T-helper 9 cell (primary cell): ENCODE measurements at regions not wholly inside any gene's neighbourhood (a gene's known extent, or its start where the extent isn't known, plus 50 kb on each side); places are given as distances from the start of the nearest gene placed in this dataset.

Experiments
- DNase-seq: peaks from one replicate; pipeline ENCODE4 v3.0.0-alpha.2; 2020

GRCh38 chr2:425947-426346 is 138.1 kb upstream of the ALKAL2 start:
- DNase-seq: no peak

DNA sequence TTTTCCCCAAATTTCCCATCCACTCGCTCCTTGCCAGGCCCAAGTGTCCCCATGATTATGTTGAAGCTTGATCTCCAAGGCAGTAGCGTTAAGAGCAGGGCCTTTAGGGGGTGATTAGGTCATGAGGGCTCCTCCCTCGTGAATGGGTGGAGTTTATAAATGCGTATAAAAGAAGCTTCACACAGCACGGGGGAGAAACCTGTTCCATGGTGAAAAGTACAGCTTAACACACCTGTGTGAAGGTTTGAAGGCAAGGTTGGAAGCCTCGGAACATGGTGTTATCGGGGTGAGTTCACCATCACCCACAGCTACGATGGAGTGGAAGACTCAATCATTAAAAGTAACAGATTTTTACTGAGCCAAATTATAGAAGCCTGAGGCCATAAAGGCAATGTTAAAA is 137.4 kb upstream of the ALKAL2 start:
- no peak for DNase-seq

DNA sequence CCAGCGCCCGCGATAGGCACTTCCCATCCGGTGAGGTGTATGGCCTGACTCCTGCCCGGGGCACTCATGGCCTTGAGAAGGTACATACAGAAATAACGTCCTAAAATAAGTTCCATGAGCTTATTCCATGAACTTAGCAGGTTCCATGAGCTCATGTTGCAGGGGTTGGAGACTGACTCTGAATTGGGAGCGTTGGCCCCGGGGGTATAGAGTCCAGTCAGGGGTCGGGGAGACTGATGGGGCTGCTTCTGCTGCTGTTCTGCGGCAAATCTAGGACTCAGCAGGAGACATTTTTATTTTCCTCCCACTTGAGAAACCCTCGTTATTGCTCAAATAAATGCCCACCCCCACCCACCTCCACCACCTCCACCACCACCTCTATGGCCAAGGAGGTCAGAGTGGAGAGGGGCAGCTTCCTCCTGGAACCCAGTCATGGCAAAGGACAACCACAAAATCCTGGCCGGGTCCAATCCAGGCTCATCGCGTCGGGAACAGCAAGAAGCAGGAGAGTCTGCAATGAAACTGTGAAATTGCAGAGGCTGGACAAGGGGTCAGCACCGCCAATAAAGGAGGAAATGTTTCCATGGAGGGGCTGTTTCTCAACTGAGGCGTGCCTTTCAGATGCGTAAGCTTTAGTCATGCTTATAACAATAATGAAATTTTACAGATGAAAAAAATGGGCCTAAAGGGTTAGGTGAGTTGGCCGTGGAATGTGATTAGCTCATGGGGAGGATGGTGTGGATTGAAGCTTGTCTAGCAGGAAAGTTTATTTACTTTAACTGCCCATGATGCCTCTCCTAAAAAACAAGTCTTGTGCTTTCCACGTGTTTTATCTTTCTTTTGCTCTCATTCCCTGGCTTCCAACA is 136.6 kb upstream of the ALKAL2 start:
- DNase-seq: no peak

DNA sequence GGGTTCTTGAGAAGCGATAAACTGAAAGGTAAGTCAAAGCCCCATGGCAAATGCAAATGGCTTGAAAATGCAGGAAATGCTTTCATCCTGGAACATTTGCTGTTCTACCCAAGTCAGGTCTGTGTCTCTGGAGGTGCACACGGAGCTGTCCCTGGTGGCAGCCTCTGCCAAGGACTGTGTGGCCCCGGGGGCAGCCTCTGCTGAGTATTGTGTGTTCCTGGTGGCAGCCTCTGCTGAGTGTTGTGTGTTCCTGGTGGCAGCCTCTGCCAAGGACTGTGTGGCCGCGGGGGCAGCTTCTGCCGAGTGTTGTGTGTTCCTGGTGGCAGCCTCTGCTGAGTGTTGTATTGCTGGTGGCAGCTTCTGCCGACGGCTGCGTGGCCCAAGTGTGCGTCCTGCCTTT is 135.6 kb upstream of the ALKAL2 start:
- DNase-seq: no peak

DNA sequence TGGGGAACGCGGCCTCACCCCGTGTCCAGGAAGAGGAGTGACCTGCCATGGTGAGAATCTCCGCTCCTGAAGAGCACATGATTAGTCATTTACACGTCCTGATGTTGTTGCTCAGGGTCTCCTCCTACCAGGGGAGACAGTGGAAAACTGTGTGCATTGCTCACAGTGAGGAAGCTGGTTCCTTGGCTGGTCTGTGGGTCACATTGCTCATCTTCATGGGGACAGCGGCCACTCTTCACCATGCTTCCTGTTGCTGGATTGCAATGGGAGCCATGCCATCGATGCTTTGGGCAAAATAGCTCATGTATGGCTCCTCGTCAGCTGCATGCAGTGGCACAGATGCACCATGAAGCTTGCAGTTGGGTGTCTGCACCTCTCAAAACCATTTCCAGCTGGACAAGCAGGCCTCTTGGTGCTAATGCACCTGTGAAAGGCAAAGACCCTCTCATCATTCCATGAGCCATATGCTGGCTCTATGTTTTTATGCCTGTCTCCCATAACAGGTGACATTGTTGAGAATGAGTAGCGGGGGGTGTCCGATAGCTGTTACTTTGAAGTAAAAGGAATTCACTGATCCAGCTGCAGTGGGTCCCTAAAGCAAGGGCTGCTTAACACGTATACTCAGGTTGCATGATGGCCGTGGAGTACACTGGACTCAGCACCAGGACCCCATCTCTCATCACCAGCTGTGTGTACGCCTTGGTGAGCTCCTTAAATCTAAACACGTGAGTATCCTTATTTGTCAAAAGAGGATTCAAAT is 135.0 kb upstream of the ALKAL2 start:
- no peak for DNase-seq

DNA sequence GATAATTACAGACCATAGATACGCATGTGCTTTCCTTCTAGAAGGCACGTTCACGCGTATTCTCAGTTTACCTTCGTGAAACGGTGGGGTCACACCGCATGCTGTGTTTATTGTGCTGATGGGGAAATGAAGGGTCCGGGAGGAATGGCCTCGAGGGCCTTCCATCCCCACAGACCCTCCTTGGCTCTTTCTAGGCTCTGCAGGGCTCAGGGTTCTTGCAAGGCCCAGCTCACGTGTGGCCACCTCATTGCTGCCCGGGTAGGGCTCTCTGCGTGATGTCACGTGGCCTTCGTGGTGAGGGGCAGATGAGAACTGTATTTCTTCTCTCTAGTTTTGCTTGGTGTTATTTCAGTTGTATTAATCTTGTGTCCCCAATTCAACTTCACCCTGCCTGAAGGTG is 133.5 kb upstream of the ALKAL2 start:
- DNase-seq: no peak

- DNase-seq: no peak
Observed at GRCh38 chr2:419687-420317, 131.9 kb upstream of the ALKAL2 start.

DNA sequence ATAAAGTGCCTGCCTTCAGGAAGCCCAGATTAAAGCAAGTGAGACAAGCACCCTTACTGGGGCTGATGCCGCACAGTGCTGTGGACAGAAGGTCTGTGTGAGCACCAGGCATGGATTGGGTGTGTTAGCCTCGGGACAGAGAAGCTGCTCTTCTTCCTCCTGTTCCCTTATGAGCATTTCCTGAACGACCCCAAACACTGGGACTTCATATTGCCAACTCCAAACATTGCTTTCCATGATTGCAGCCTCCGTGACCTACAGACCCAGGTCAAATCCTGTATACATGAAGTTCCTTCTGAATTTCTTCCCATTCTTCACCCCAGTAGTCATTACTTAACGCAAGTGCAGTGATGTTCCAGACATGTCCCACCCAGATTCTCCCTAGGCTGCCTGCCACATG is 129.8 kb upstream of the ALKAL2 start:
- DNase-seq: no peak

GRCh38 chr2:417006-417405 is 129.1 kb upstream of the ALKAL2 start:
- DNase-seq: no peak

DNA sequence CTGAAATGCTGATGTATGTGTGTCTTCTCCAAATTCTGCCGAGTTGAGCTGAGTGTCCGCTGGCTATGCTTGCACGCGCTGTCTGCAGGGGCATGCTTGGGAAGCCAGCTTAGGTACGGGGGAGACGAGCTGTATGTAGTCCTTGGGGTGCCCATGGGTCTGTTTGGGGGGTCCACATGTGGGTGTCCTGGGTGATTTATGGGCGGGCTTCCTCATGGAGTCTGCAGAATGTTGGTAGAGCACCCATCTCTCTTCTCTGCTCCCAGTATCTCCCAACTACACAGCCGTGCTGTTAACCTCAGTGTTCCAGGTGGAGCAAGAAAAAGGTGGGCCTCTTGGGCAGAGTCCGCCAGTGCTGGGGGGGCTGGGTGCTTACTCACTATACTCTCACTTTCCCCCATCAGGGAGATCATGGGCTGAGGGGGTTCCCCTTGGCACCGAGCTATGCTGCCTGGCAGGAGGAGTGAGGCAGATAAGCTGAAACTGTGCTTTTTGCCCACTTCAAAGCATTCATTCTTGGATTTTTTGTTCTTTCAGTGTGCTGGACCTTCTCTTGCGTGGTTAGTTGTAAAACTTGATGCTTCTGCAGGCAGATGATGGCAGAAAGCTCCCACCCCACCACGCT is 128.2 kb upstream of the ALKAL2 start:
- DNase-seq: no peak

- DNase-seq: no peak
Observed at GRCh38 chr2:409523-409922, 121.6 kb upstream of the ALKAL2 start.

- no peak for DNase-seq
Observed at GRCh38 chr2:407630-408029, 119.7 kb upstream of the ALKAL2 start.

GRCh38 chr2:406876-407275 is 119.0 kb upstream of the ALKAL2 start:
- DNase-seq: no peak

DNA sequence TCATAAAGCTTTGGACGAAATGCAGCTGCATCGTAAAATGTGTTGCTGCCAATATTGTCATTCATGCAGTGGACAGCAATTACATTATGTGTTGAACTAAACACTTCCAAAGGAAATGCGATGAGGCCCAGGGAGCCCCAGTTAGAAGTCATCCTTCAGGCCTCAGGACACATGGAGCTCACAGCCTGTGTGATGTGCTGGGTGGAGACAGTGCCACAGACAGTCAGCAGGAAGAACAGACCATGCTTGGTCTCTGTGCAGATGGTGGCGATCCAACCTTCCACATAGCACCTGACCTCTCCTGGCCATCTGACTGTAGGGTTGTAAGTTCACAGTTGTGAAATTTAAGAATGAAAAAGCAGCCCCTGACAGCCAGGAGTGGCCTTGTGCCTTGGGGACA is 118.3 kb upstream of the ALKAL2 start:
- no peak for DNase-seq

DNA sequence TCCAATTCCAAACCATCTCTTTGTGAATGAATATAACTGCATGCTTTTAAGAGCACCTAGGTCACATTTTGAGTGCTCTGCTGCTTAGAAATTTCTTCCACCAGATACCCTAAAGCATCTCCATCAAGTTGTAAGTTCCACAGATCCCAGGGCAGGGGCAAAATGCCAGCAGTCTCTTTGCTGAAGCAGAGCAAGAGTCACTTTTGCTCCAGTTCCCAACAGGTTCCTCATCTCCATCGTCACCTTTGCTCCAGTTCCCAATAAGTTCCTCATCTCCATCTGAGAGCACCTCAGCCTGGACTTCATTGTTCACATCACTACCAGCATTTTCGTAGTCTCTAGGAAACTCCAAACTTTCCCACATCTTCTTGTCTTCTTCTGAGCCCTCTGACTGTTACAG is 116.7 kb upstream of the ALKAL2 start:
- DNase-seq: no peak

DNA sequence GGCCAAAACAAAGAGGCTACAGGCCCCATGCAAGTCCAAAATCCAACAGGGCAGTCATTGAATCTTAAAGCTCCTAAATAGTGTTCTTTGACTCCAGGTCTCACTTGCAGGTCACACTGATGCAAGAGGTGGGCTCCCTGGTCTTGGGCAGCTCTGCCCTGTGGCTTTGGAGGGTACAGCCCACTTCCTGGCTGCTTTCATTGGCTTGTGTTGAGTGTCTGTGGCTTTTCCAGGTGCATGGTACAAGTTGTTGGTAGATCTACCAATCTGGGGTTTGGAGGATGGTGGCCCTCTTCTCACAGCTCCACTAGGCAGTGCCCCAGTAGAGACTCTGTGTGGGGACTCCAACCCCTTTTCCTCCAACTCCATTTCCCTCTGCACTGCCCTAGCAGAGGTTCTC is 115.8 kb upstream of the ALKAL2 start:
- DNase-seq: no peak

- DNase-seq: no peak
Observed at GRCh38 chr2:402721-403120, 114.8 kb upstream of the ALKAL2 start.

DNA sequence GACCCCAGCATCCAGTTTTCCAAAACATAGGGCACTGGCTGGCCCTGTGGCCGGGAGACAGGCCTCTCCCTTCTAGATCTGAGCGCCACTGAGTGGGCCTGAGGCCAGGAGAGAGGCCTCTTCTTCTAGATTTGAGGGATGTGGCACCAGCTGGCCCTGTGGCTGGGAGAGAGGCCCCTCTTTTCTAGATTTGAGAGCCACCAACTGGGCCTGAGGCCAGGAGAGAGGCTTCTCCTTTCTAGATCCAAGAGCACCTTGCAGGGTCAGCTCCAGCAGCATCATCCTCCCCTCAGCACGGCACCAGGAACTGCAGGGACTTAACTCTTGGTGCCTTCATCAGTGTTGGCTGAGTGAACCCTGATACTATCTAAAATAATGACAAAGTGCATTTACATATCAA is 114.3 kb upstream of the ALKAL2 start:
- DNase-seq: no peak

- no peak for DNase-seq
Observed at GRCh38 chr2:401019-401679, 113.3 kb upstream of the ALKAL2 start.

GRCh38 chr2:397926-398325 is 110.0 kb upstream of the ALKAL2 start:
- DNase-seq: no peak

- no peak for DNase-seq
Observed at GRCh38 chr2:397521-397920, 109.6 kb upstream of the ALKAL2 start.

GRCh38 chr2:396903-397302 is 109.0 kb upstream of the ALKAL2 start:
- DNase-seq: no peak

DNA sequence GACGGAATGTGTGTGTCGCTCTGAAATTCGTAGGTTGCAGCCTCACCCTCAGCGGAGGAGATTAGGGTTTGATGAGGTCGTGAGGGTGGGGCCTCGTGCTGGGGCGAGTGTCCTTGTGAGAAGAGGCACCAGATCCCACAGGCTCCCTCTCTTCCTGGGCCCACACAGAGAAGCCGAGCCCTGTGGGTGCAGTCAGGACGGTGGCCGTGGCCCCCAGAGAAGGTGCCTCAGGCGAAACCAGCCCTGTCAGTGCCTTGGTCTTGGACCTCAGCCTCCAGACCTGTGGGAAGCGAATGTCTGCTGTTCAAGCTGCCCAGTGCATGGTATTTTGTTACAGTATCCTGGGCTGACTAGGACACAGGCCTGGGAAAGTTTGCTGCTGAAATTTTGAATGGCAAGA is 108.0 kb upstream of the ALKAL2 start:
- no peak for DNase-seq
